ENCODE measurements at regions not wholly inside any gene's neighbourhood (a gene's known extent, or its start where the extent isn't known, plus 50 kb on each side); places are given as distances from the start of the nearest gene placed in this dataset.

DNA sequence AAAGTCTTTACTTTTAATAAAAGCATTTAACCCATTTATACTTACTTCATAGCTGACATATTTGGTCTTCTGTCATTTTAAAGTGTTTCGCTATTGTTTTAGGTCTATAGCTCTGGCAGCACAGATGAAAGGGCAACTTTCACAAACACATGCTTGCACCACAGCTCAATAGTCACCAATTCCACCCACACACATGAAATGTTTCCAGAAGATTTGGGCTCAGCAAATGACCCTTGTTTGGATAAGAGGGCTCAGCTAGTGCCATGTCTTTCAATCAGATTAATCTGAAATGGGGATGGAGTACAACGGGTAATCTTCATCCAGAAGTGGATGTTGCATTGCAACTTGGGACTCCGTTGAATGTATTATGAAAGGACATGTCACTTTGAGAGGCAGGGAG lies 176.0 kb downstream of the FGF18 start:
- DNase-seq (ENCODE audit: low read depth) = no peak
- in situ Hi-C loops (cut with HindIII; ENCODE audit: low pct_unique_long_range_greater_than_20kb, low sequenced_read_pairs) = no loop called here

DNA sequence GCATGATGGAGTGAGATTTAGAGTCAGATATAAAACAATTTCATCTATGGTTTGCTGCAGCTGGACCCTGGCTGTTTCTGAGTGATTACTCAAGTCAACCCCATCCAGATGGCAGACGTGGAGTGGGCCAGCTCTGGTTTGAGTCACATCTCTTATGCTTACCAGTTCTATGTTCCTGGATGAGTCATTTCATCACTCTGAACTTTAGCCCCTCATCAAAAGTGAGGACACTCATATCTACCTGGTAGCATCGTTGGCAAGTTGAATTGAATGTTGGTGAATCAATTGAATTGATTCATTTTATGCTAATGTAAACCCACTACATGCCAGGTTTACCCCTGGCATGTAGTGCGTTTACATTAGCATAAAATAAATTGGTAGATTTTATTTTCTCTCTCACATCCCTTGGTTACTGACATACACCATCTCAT lies 176.4 kb downstream of the FGF18 start:
- in situ Hi-C loops (cut with HindIII; ENCODE audit: low pct_unique_long_range_greater_than_20kb, low sequenced_read_pairs) = no loop called here

DNA sequence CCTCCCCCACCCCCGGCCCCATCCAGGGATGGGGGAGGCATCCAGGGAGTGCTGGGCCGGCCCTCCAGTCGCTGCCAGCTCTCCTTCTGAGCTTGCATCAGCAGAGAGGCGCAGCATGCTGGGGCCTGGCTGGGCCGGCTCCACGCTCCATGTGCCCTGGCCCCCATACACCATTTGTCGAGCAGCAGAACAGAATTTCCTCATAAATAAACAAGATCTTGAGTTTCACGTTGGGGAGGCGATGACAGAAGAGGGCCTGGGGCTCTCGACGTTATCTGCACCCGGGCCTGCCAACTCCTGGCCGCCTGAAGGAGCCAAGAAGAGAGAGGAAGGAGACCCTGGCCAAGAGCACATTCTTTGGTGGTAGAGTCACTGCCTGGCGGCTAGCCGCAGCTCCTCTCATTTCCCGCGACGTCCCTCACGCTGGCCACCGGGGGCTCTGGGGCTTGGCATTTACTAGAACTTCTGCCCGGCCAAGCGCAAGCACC lies 177.0 kb downstream of the FGF18 start:
- no peak for DNase-seq (ENCODE audit: low read depth)
- in situ Hi-C loops (cut with HindIII; ENCODE audit: low pct_unique_long_range_greater_than_20kb, low sequenced_read_pairs) = no loop called here

More for the DNA sequence above, 176.4 kb downstream of the FGF18 start:
- no peak for DNase-seq (ENCODE audit: low read depth)

DNA sequence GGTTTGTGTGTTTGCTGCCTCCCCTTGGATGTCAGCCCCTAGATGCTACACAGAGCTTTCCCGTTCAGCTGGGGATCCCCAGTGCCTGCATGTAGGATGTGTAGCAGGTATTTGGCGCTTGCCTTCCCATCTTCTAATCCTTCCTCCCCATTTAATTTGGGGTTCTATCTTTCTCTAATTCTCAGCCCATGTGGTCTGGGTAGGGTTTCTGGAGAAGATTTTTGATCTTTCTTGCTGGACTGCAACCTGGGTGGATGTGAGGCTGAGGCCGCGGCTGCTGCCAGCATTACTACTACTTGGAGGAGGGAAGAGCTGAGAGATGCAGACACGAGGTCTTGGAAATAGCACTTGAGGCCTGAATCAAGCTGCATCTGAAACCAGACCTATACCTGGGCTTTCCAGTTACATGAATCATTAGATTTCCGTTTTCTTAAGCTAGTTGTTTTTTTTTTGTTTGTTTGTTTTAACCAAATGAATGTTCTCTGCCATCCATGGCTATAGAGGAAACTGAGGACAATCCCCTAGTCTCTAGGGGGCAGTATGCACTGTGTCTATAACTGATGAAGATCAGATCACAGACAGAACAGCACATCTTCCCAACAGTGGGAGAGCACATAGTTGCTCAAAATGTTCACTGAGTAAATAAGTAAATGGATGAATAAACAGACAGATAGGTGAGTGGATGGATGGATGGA lies 178.6 kb downstream of the FGF18 start:
- in situ Hi-C loops (cut with HindIII; ENCODE audit: low pct_unique_long_range_greater_than_20kb, low sequenced_read_pairs) = no loop called here
- DNase-seq (ENCODE audit: low read depth) = no peak

DNA sequence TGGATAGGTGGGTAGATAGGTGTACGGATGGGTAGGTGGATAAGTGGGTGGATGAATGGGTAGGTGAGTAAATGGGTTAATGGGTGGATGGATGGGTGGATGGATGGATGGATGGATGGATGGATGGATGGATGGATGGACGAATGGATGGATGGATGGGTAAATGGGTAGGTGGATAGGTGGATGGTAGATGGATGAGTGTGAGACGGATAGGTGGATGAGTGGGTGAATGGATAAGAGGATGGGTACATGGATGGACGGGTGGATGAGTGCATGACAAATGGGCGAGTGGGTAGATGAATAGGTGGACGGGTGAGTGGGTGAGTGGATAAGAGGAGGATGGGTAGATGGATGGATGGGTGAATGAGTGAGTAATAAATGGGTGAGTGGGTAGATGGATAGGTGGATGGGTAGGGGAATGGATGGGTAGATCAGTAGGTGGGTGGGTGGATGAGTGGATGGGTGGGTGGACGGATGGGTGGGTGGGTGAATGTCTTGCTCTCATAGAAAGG lies 179.2 kb downstream of the FGF18 start:
- in situ Hi-C loops (cut with HindIII; ENCODE audit: low pct_unique_long_range_greater_than_20kb, low sequenced_read_pairs) = no loop called here
- DNase-seq (ENCODE audit: low read depth) = no peak

DNA sequence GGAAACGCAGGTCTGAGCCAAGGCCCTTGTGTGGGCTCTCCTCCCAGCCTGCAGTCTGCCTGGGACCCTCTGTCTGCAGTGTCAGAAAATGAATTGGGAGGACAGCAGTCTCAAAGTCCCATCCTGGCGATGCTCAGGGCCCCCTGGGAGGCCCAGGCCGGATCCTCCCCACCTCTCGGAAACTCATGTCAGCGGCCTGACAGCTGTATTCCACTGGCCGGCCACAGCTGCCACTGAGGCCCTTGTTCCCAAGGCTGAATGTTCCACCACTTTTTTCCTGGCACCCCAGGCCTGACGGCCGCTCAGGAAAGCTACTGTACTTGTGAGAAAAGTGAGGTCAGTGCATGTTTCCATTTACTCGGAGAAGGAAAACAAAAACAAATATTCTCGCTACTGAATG lies 180.0 kb downstream of the FGF18 start:
- no peak for DNase-seq (ENCODE audit: low read depth)
- in situ Hi-C loops (cut with HindIII; ENCODE audit: low pct_unique_long_range_greater_than_20kb, low sequenced_read_pairs) = no loop called here

DNA sequence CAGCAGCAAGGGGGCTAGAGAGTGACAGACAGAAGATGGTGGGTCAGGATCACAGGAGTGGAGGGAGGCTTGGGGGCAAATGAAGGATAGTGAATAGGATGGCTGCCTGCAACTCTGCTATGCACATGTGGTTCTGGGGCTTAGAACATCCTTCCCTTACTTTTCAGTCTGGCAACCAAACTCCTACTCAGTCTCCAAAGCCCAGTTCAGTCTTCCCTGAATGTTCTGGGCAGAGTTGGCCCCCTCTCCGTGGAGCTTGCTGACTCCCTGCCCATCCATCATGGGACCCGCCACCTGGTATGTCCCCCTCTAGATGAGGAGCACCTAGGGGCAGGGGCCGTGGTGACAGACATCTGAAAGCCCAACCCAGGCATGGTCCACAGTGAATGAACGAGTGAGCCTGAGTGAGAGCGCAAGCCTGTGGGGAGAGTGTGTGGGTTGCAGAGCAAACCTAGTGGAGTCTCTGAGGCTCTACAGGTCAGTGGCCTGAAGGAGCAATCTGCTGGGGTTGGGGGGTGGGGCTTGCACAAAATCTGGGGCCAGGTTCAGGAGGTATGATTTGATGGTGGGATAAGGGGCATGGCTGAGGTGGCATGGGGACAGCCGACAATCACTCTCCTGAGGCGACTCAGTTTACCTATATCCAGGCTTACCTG lies 180.6 kb downstream of the FGF18 start:
- in situ Hi-C loops (cut with HindIII; ENCODE audit: low pct_unique_long_range_greater_than_20kb, low sequenced_read_pairs) = no loop called here
- DNase-seq (ENCODE audit: low read depth) = no peak

DNA sequence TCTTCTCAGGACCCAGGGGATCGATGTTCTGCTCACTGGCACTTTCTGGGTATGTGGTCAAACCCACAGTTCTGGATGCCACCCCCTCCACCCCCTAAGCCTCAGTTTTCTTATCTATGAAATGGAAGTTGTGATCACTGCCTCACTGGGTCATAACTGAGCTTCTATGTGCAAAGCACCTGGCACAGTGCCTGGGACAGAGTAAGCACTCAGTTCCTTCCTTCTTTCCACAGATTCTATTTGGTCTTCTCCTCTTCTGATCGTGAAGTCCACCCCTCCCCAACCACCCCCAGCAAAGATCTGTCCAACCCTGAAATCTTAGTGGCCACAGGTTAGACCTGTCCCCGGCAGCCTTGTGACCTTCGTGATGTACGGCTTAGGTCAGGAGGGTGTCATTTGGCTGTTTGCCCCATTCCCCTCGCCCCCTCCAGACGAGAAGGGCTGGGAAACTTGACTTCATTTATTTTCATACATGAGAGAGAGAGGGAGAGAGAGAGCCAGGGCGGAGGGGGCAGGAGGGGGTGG lies 181.4 kb downstream of the FGF18 start:
- DNase-seq (ENCODE audit: low read depth) = no peak
- in situ Hi-C loops (cut with HindIII; ENCODE audit: low pct_unique_long_range_greater_than_20kb, low sequenced_read_pairs) = no loop called here

DNA sequence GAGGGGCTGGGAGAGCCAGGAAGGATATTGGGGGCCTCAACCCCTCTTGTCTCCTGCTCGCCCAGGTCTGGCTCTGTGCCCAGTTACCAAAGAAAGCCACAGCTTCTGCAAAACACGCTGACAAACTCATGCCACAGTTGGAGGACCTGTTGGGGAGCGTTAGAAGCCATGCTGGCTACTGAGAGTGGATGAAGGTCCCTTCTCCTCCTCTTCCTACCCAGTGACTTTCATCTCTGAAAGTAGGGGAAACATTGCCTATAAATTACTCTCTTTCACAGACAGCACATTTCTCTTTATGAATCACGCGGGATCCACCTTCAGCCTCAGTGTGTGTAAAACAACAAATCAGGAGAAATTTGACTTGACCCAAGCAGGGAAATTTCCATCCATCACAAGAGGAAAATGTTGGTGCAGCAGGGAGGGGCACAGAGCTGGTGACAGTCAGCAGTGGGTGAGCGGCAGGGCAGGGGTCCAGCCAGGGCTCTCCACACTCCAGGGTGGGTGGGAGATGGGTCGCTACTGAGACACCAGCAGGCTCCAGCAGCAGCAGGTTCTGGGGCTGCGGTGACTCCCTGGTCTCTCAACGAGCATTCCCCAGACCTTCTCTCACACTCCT lies 181.9 kb downstream of the FGF18 start:
- in situ Hi-C loops (cut with HindIII; ENCODE audit: low pct_unique_long_range_greater_than_20kb, low sequenced_read_pairs) = no loop called here
- no peak for DNase-seq (ENCODE audit: low read depth)

DNA sequence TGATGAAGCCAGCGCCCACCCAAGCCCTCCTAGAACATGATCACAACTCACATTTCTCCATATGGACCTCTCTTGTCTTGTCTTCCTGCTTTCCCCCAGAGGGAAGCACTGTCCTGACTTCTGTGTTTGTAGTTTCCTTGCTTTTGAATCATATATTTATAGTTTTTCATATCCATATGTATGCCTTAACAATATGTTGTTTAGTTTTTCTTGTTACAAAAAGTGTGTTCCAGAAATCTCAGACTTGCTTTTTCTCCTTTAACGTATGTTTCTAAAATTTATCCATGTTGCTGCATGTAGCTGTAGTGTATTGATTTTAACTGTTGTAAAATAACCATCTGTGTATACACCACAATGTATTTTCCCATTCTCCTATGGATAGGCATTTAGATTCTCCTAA lies 182.0 kb upstream of the SMIM23 start:
- in situ Hi-C loops (cut with HindIII; ENCODE audit: low pct_unique_long_range_greater_than_20kb, low sequenced_read_pairs) = no loop called here
- DNase-seq (ENCODE audit: low read depth) = no peak

DNA sequence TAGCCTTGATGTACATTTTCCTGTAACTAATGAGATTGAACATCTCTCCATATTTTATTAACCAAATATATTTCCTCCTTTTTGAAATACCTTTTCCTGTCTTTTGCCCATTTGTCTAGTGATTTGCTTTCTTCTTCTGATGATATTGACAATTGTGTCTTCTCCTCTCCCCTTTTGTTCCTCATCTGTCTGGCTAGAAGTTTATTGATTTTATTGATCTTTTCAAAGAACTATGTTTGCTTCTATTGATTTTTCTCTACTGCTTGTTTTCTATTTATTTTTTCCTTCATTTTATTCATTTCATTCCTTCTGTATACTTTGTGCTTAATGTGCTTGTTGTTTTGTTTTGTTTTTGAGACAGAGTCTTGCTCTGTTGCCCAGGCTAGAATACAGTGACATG lies 181.4 kb upstream of the SMIM23 start:
- in situ Hi-C loops (cut with HindIII; ENCODE audit: low pct_unique_long_range_greater_than_20kb, low sequenced_read_pairs) = no loop called here
- DNase-seq (ENCODE audit: low read depth) = no peak

DNA sequence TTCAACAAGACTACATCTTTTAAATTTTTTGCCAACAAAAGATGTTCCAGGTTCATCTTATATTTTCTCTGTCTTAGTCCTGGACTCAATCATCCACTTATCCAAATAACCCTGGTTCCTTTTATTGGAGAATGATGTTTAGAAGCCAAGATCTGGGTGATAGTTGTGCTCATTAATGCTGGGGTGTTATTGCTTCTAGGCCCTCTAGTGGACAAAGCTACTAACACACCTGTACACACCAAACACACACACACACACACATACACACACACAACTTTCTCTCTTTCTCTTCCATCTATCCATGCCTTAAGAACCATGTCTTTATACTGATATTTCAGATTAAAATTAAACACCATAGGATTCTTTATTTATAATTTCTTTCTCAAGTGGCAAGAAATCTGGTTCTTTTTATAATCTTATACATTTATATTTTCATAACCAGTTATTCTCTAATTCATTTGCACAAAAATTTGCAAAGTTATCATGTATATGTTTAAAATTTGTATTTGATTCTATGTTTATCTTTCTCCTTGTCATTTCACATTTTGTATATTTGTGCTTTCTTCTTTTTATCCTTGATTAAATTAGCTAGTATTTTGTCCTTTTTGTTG lies 179.1 kb upstream of the SMIM23 start:
- DNase-seq (ENCODE audit: low read depth) = peak; percentile 16
- in situ Hi-C loops (cut with HindIII; ENCODE audit: low pct_unique_long_range_greater_than_20kb, low sequenced_read_pairs) = no loop called here

DNA sequence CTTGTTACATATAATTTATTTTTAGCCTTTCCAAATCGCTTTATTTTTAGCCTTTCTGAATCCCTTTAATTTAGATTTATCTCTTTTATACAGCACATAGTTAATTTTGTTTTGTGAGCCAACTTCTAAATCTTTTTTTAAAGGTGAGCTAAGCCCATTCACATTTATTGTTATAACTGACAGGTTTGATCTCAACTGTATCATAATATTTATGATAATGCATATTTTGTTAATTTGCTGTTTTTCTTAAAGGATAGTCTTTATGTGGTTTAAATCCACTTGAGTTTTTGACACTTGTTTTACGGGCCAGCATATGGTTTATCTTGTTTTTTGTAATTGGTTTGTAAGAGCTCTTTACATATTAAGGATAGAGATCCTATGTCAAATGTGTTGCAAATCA lies 177.8 kb upstream of the SMIM23 start:
- in situ Hi-C loops (cut with HindIII; ENCODE audit: low pct_unique_long_range_greater_than_20kb, low sequenced_read_pairs) = no loop called here
- no peak for DNase-seq (ENCODE audit: low read depth)

DNA sequence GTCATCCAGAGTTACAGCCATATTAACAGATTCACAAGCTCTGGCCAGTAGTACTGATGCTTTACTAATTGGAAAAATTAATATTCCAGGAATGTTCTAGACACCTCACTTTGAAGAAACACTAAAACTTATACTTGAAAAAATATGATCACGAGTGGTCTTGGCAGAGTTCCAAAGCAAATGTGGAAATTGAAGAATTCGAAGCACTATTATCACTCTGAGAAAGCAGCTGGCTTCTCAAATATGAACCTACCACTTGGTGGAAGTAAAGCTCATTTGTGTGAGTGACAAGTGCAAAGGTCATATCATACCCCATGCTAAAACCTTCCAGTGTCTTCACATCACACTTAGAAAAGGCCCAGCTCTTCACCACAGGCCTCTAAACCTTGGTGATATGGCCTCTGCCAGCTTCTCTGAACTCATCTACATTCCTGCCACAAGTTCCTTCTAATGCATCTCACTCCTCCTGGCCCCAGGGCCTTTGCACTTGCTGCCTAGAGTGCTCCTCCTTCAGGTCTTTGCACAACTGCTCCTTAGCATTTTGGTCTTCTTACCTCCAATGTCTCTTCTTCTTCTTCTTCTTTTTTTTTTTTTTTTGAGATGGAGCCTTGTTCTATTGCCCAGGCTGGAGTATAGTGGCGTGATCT lies 175.7 kb upstream of the SMIM23 start:
- in situ Hi-C loops (cut with HindIII; ENCODE audit: low pct_unique_long_range_greater_than_20kb, low sequenced_read_pairs) = no loop called here
- DNase-seq (ENCODE audit: low read depth) = no peak

DNA sequence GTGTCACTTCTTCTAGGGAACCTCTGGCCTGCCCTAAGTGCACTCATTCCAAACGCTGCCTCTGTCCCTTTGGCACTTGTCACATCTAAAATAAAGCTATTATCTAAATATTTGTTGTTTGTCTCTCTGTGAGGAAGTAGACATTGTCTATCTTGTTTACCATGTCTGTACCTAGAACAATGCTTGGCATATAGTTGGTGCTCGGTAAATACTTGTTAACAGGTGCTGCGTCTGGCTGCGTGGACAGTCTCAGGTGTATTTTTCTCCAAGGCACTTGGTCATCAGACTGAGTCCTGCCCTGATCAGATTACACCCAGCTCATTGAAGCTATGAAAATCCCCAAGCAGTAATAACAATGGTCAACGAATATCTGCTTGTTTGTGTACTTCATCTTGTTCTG lies 174.9 kb upstream of the SMIM23 start:
- in situ Hi-C loops (cut with HindIII; ENCODE audit: low pct_unique_long_range_greater_than_20kb, low sequenced_read_pairs) = no loop called here
- DNase-seq (ENCODE audit: low read depth) = no peak

DNA sequence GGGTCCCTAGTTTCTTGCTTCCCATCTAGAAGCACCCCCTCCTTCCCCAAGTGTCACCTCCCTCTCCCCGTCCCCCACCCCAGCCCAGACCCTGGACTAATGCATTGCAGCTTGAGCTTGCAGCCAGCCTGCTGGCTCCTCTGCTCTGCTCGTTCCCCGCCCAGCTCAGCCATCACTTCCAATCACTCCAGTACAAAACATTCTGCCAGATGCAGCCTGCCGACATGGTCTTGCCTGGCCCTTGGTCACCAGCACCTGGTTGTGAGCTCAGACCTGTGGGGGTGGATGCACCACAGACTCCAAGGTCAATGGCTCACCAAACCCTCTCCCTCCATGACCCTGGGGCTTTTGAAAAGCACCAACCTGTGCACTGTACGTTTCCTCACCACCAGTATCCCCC lies 172.9 kb upstream of the SMIM23 start:
- in situ Hi-C loops (cut with HindIII; ENCODE audit: low pct_unique_long_range_greater_than_20kb, low sequenced_read_pairs) = no loop called here
- no peak for DNase-seq (ENCODE audit: low read depth)

DNA sequence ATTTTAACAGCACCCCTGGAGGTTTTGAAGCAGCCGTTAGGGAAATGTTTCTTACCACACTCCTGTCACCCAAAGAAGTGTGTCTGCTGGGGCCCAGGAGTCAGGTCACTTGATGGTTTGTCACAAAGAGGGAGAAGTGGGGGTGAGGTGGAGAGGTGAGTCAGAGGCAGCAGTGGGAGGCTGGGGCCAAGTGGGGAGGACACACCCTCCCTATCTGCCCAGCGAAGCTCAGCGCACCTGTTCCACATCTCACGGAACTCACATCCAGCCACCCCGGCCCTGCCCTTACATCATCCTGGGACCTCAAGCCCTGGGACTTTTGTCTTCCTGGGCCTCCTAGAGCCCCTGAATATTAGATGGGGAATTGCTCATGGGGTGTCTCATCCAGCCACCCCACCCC lies 171.1 kb upstream of the SMIM23 start:
- DNase-seq (ENCODE audit: low read depth) = no peak
- in situ Hi-C loops (cut with HindIII; ENCODE audit: low pct_unique_long_range_greater_than_20kb, low sequenced_read_pairs) = no loop called here

DNA sequence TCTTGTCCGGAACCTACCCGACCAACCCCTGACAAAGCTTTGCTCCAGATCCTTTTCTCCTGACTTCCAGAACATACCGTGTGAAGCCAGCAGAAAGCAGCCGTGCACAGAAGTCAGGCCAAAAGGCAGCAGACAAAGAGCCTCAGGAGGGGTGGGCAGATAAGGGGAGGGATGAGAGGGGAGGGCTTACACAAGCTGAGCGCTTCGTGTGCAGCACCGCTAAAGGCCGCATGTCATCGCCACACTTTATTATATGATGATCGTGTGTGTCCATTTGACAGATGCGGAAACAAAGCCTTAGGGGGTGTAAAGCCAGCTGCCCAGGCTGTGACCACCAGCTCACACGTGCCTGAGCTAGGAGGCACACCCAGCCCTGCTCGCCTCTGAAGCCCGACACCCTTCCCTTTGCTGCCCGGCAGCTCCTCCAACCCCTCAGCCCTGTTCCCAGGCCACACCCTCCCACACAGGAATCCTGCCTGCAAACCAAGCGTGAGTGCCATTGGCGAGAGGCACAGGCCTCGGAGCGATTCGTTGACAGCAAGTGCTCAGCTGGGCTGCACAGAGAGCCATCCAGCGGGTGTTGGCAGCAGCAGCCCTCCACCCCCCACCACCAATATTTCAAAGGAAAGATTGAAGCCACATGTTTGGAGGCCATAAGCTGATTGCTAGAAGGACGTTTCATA lies 170.5 kb upstream of the SMIM23 start:
- no peak for DNase-seq (ENCODE audit: low read depth)
- in situ Hi-C loops (cut with HindIII; ENCODE audit: low pct_unique_long_range_greater_than_20kb, low sequenced_read_pairs) = no loop called here

Data from Caki2 (cell line).